ENCODE measurements at regions not wholly inside any gene's neighbourhood (a gene's known extent, or its start where the extent isn't known, plus 50 kb on each side); places are given as distances from the start of the nearest gene placed in this dataset.
"Not testable (repeated sequence)": the region's sequence is repeated elsewhere in the genome, so short reads cannot be mapped to it uniquely, and the experiment has no call there.

- TF ChIP-seq CTCF (IDR thresholded peaks at IDR 0.05; ENCODE audit: low read depth, low read length), result no peak
- ChIA-PET POLR2A (no interaction called here), CTCF (interaction anchor here (0.5 kb wide), 1 partner anchor 998 kb away, joined by 3 read pairs; no protein-coding TSS in a partner anchor)
- Histone ChIP-seq H3K27me3 (ENCODE audit: control insufficient read depth, insufficient read depth, low read length) (no peaks in the 10 kb centered on the region), H3K27ac (ENCODE audit: low read depth, low read length) (no peak overlapping the region), H3K9me3 (ENCODE audit: control insufficient read depth, insufficient read depth, low read length) (peaks cover 6% of the 10 kb centered on the region), H3K4me3 (ENCODE audit: low read depth, low read length) (no peak overlapping the region)
- no peak for DNase-seq (ENCODE audit: low read depth, low spot score)
Measured at GRCh38 chr12:97984974-97985580, 522.5 kb downstream of the RMST start.

GRCh38 chr12:97985834-97986233, 523.2 kb downstream of the RMST start:
- H3K27me3 ChIP-seq (ENCODE audit: control insufficient read depth, insufficient read depth, low read length), result no peaks in the 10 kb centered on the region
- TF ChIP-seq CTCF (IDR thresholded peaks at IDR 0.05; ENCODE audit: low read depth, low read length), result no peak
- DNase-seq (ENCODE audit: low read depth, low spot score), result no peak
- H3K9me3 ChIP-seq (ENCODE audit: control insufficient read depth, insufficient read depth, low read length), result peaks cover 6% of the 10 kb centered on the region
- ChIA-PET POLR2A (no interaction called here), CTCF (interaction anchor here (0.5 kb wide), 1 partner anchor 999 kb away, joined by 3 read pairs; no protein-coding TSS in a partner anchor)
- no peak overlapping the region for H3K27ac ChIP-seq (ENCODE audit: low read depth, low read length)
- no peak overlapping the region for H3K4me3 ChIP-seq (ENCODE audit: low read depth, low read length)

GRCh38 chr12:97988588-97988987, 526.0 kb downstream of the RMST start:
- H3K4me3 ChIP-seq (ENCODE audit: low read depth, low read length); H3K9me3 ChIP-seq (ENCODE audit: control insufficient read depth, insufficient read depth, low read length); DNase-seq (ENCODE audit: low read depth, low spot score); H3K27me3 ChIP-seq (ENCODE audit: control insufficient read depth, insufficient read depth, low read length); CTCF ChIA-PET; POLR2A ChIA-PET; H3K27ac ChIP-seq (ENCODE audit: low read depth, low read length): not testable (repeated sequence)

GRCh38 chr12:97989366-97989940, 525.9 kb upstream of the TMPO start:
- TF ChIP-seq CTCF (IDR thresholded peaks at IDR 0.05; ENCODE audit: low read depth, low read length), result no peak
- CTCF ChIA-PET, result no interaction called here
- no peak overlapping the region for H3K27ac ChIP-seq (ENCODE audit: low read depth, low read length)
- H3K27me3 ChIP-seq (ENCODE audit: control insufficient read depth, insufficient read depth, low read length), result no peaks in the 10 kb centered on the region
- DNase-seq (ENCODE audit: low read depth, low spot score), result no peak
- H3K4me3 ChIP-seq (ENCODE audit: low read depth, low read length), result no peak overlapping the region
- H3K9me3 ChIP-seq (ENCODE audit: control insufficient read depth, insufficient read depth, low read length), result peaks cover 10% of the 10 kb centered on the region
- POLR2A ChIA-PET, result no interaction called here

- TF ChIP-seq CTCF (IDR thresholded peaks at IDR 0.05; ENCODE audit: low read depth, low read length), result no peak
- POLR2A ChIA-PET, result no interaction called here
- Histone ChIP-seq H3K27ac (ENCODE audit: low read depth, low read length) (no peak overlapping the region), H3K27me3 (ENCODE audit: control insufficient read depth, insufficient read depth, low read length) (no peaks in the 10 kb centered on the region), H3K9me3 (ENCODE audit: control insufficient read depth, insufficient read depth, low read length) (peaks cover 4% of the 10 kb centered on the region), H3K4me3 (ENCODE audit: low read depth, low read length) (no peak overlapping the region)
- CTCF ChIA-PET, result no interaction called here
- DNase-seq (ENCODE audit: low read depth, low spot score), result no peak
Measured at GRCh38 chr12:97994746-97995484, 520.5 kb upstream of the TMPO start.

All from AG04450 (cell line).